Psoas muscle (tissue), 7 donors: ENCODE measurements at regions not wholly inside any gene's neighbourhood (a gene's known extent, or its start where the extent isn't known, plus 50 kb on each side); places are given as distances from the start of the nearest gene placed in this dataset.

ENCODE experiments used
- ATAC-seq, 4 donors: fragments of 200-7000 bp; cut with Tn5 transposase; one replicate each; pipeline ENCODE4 v1.9.1; 2020; ENCODE audit warnings: moderate library complexity in 3 of 4, mild to moderate bottlenecking in 2 of 4
- DNase-seq, 2 donors: peaks; one replicate each; pipeline ENCODE4 v3.0.0-alpha.2; 2020
- H3K27ac ChIP-seq: fragments of 200-600 bp; one replicate; pipeline ENCODE4 v1.8.0; 2022
- H3K27me3 ChIP-seq, 3 donors: fragments of 200-600 bp in 1 of 3; one replicate each; pipeline versions ENCODE4 v1.6.1 to v1.8.0; 2013 to 2022; ENCODE audit warnings: low read length in 2 of 3, mild to moderate bottlenecking in 2 of 3, moderate library complexity in 1 of 3; ENCODE audit not compliant: insufficient read depth in 3 of 3
- H3K36me3 ChIP-seq, 2 donors: fragments of 200-600 bp in 1 of 2; one replicate each; pipeline versions ENCODE4 v1.6.1 to v1.8.0; 2013 to 2022; ENCODE audit warnings: low read depth in 1 of 2, mild to moderate bottlenecking in 1 of 2, moderate library complexity in 1 of 2; ENCODE audit not compliant: insufficient read depth in 1 of 2
- H3K4me1 ChIP-seq: fragments of 200-600 bp; one replicate; pipeline ENCODE4 v1.8.0; 2022
- H3K4me3 ChIP-seq: fragments of 200-600 bp; one replicate; pipeline ENCODE4 v1.8.0; 2022; ENCODE audit warnings: mild to moderate bottlenecking
- H3K9me3 ChIP-seq: fragments of 200-600 bp; one replicate; pipeline ENCODE4 v1.8.0; 2022
- WGBS, 3 donors: extraction: QIAGEN DNeasy Blood & Tissue Kit; methylation state at CpG; one replicate each; pipeline versions ENCODE4 v1.1.6 to v1.1.7; 2013; 5-methylcytosine and 5-hydroxymethylcytosine counted together
- intact Hi-C, 2 donors: fragments of 100-400 bp; cut with DNase I; formaldehyde crosslinking; loops; one replicate each; pipeline versions ENCODE4 v1.11.0 to v1.14.2; 2022
- TF ChIP-seq, protein P1 (sequence below): fragments of 200-600 bp; IDR thresholded peaks from one replicate; pipeline ENCODE4 v1.8.0; 2022; ENCODE audit warnings: antibody characterized with exemption
- donor health status: healthy with polysubstance abuse.
- donor health status: DM: no; HTN: no; CAD: no; lungs with moderate emphysema.
- donor health status: Bipolar disorder and iron deficiency.
- donor health status: healthy.
- donor health status: DM: yes; HTN: yes; CAD: no.
- donor health status: DM: no; HTN: no; CAD: no.
- donor health status: DM: yes; HTN: yes; CAD: no.

DNA sequence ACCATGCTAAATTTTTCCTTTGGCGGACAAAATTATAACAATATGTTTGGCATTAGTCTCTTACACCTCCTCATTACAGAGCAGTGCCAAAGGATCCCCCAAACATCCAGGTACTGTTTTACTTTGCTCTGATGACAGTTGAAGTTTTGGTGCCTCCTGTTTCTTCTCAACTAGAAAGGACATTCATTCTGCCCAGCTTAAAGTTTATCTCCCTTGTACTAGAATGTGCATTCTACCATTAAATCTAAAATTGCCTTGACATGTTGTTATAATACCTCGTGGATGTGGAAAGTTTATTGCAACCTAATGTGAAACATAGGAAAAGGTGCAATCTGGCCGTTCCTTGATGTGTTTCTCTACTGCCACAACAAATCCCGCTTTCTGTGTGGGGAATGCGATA lies 173.4 kb downstream of the KITLG start:
- Histone ChIP-seq H3K4me1 (no peaks in the 10 kb centered on the region), H3K27ac (no peak overlapping the region), H3K36me3 (no peaks in the 10 kb centered on the region), H3K27me3 (no peaks in the 10 kb centered on the region), H3K4me3 (no peak overlapping the region), H3K9me3 (no peaks in the 10 kb centered on the region)
- intact Hi-C loops: no loop called here
- ATAC-seq (no peak), DNase-seq (no peak)
- TF ChIP-seq, protein P1, sequence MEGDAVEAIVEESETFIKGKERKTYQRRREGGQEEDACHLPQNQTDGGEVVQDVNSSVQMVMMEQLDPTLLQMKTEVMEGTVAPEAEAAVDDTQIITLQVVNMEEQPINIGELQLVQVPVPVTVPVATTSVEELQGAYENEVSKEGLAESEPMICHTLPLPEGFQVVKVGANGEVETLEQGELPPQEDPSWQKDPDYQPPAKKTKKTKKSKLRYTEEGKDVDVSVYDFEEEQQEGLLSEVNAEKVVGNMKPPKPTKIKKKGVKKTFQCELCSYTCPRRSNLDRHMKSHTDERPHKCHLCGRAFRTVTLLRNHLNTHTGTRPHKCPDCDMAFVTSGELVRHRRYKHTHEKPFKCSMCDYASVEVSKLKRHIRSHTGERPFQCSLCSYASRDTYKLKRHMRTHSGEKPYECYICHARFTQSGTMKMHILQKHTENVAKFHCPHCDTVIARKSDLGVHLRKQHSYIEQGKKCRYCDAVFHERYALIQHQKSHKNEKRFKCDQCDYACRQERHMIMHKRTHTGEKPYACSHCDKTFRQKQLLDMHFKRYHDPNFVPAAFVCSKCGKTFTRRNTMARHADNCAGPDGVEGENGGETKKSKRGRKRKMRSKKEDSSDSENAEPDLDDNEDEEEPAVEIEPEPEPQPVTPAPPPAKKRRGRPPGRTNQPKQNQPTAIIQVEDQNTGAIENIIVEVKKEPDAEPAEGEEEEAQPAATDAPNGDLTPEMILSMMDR: no peak
- 61 to 78% (median 67%) methylated on average over 5 of the region's 5 CpGs for WGBS, 3 donors

DNA sequence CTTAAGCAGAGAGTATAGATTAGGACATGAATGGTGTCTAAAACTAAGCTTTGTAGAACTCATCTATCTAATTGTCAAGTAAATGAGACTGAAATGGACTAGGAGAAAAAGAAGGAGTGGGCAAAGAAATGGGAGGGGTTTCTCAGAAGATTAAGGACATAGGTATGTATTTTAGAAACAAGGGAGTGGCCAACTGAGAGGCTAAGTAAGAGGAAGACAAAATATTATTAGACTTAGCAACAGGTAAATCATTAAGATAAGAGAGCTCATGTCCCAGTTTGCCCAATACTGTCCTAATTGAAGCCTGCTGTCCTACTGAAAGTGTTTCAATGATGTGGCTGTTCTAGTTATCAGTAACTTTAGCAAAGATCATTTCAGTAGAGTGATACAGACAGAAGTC lies 171.4 kb downstream of the KITLG start:
- no peaks in the 10 kb centered on the region for H3K27me3 ChIP-seq
- TF ChIP-seq, protein P1: no peak
- intact Hi-C loops: no loop called here

DNA sequence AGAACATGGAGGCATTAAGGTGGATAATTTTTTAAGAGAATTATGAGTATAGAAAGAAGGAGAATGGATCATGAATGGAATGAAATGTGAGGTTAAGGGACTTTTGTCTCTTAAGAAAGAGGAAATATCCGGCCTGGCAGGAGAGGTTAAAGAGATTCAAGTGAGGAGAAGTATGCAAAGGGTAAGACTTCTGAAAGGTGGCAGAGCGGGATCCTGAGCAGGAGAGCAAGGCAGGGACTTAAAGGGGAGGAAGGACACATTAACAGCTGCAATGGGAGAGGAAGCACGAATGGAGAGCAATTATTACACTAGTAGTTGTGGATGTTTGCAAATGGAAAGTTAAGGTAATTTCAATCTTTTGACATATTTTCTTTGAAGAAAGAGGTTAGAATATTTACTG lies 171.0 kb downstream of the KITLG start:
- H3K36me3 ChIP-seq: no peaks in the 10 kb centered on the region
- H3K4me1 ChIP-seq: no peaks in the 10 kb centered on the region
- H3K9me3 ChIP-seq: no peaks in the 10 kb centered on the region
- no peaks in the 10 kb centered on the region for H3K27me3 ChIP-seq
- 64 to 70% (median 68%) methylated on average over 3 of the region's 3 CpGs for WGBS, 3 donors
- no peak for ATAC-seq
- H3K27ac ChIP-seq: no peak overlapping the region
- H3K4me3 ChIP-seq: no peak overlapping the region
- TF ChIP-seq, protein P1: no peak
- intact Hi-C loops: no loop called here
- no peak for DNase-seq

More for the DNA sequence above, 171.4 kb downstream of the KITLG start:
- no peaks in the 10 kb centered on the region for H3K9me3 ChIP-seq
- no peaks in the 10 kb centered on the region for H3K4me1 ChIP-seq
- no peak for ATAC-seq
- H3K36me3 ChIP-seq: no peaks in the 10 kb centered on the region
- H3K27ac ChIP-seq: no peak overlapping the region
- DNase-seq: no peak
- H3K4me3 ChIP-seq: no peak overlapping the region

DNA sequence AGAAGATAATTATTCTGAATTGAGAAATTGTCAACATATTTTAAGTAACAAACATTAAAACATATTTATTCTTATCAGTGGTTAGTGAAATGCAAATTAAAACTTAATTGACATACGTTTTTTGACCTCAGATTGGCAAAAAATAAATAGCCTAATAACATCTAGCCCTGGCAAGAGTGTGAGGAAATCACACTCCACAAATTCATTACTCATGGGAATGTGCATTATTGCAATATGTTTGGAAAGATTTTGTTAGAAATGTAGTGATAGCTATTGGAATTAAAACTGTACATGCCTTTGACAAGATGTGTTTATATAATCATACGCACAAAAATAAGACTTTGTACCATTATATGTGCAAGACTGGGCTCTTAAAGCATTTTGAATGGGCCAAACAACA lies 168.6 kb downstream of the KITLG start:
- no peaks in the 10 kb centered on the region for H3K36me3 ChIP-seq
- TF ChIP-seq, protein P1: no peak
- WGBS, 3 donors: 62 to 68% (median 64%) methylated on average over 2 of the region's 2 CpGs
- no peak overlapping the region for H3K4me3 ChIP-seq
- H3K27ac ChIP-seq: no peak overlapping the region
- no peaks in the 10 kb centered on the region for H3K4me1 ChIP-seq
- no peaks in the 10 kb centered on the region for H3K27me3 ChIP-seq
- H3K9me3 ChIP-seq: no peaks in the 10 kb centered on the region
- ATAC-seq: no peak
- intact Hi-C loops: no loop called here
- no peak for DNase-seq

DNA sequence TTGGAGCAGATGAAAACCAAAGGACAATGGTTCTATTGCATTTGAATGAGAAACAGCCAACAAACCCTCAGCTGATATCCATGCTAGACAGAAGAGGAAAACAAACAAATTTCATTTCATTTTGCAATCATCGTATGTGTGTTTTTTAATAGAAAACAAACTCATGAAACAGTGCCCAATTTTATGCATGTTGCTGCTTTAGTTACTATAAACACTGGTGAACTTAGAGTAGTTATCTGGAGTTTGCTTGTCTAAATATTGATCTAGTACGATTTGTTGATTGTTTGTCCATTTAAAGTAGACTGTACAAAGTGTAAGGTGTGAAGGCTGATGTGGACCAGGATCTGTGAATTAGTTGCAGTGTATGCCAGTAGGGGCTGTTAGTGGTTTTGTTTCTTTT lies 166.6 kb downstream of the KITLG start:
- H3K9me3 ChIP-seq: no peaks in the 10 kb centered on the region
- H3K27ac ChIP-seq: no peak overlapping the region
- ATAC-seq (no peak), DNase-seq (no peak)
- TF ChIP-seq, protein P1: no peak
- intact Hi-C loops: no loop called here
- no peaks in the 10 kb centered on the region for H3K27me3 ChIP-seq
- no peaks in the 10 kb centered on the region for H3K4me1 ChIP-seq
- no peaks in the 10 kb centered on the region for H3K36me3 ChIP-seq
- no peak overlapping the region for H3K4me3 ChIP-seq
- 81 to 87% (median 81%) methylated on average over 2 of the region's 2 CpGs for WGBS, 3 donors
